ENCODE measurements at regions not wholly inside any gene's neighbourhood (a gene's known extent, or its start where the extent isn't known, plus 50 kb on each side); places are given as distances from the start of the nearest gene placed in this dataset.

DNA sequence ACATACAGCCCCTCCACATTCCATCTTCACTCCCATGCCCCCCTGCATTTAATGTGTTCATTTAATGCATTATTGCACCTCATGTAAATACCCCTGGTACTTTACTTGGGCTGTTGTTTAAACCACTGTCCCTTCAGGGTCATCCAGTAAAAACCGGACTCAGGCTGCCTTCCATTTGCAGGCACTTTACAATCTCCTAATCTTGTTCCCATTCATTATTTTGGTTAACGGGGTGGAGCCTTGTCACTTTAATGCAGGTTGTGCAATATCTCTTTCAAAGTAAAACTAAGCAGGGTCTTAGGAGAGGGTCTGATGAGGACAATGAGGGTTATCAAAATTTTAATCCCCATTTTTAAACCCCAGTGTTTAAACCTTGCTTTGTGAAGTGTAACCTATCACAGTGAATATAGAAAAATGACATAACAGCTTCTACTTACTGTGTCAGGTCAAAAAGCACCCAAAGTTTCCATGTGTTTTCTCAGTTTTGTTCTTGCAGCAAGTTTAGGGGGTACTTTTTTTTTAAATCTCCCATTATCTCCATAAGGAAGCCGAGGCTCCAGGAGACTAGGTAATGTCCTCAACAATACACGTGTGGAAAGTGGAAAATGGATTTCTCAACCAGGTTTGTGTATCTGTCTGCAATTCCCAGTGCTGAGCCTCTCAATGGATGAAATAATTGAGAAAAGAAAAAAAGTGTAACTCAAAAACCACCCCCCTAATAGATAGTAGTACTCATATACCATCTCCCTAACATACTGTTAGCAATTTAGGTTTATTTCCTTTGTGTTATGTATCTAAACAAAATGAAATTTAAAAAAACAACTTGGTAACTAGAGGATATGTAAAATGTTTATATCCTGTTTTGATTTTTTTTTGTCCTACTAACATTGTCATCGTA lies 54.2 kb upstream of the SPRY4 start:
- no peaks in the 10 kb centered on the region for H3K9me3 ChIP-seq (ENCODE audit: insufficient read depth, low read depth, low read length)
- no peaks in the 10 kb centered on the region for H4K20me1 ChIP-seq (ENCODE audit: insufficient read depth, low read length, poor library complexity, severe bottlenecking)
- no peaks in the 10 kb centered on the region for H3K79me2 ChIP-seq (ENCODE audit: insufficient read depth, low read length)
- TF ChIP-seq EZH2phosphoT487 (IDR thresholded peaks at IDR 0.05; ENCODE audit: borderline replicate concordance), result no peak
- no peak for TF ChIP-seq CTCF (conservative IDR thresholded peaks at IDR 0.05; ENCODE audit: low read length)
- H3K36me3 ChIP-seq (ENCODE audit: insufficient read depth, low read length), result no peaks in the 10 kb centered on the region
- H3K4me3 ChIP-seq (ENCODE audit: low read length, poor library complexity, severe bottlenecking), result no peak overlapping the region
- no peak overlapping the region for H2AFZ ChIP-seq (ENCODE audit: low read length)
- no peak overlapping the region for H3K4me2 ChIP-seq (ENCODE audit: low read depth, low read length, poor library complexity, severe bottlenecking)
- H3K4me1 ChIP-seq (ENCODE audit: insufficient read depth, low read length, poor library complexity, severe bottlenecking), result no peaks in the 10 kb centered on the region
- H3F3A ChIP-seq (ENCODE audit: low read depth), result no peaks in the 10 kb centered on the region
- H3K9me2 ChIP-seq (replicated peaks; ENCODE audit: low read depth, low read length), result no peaks in the 10 kb centered on the region
- H3K9ac ChIP-seq (ENCODE audit: low read depth, low read length, poor library complexity, severe bottlenecking), result no peak overlapping the region
- H3K27me3 ChIP-seq (ENCODE audit: insufficient read depth, low read length, poor library complexity, severe bottlenecking), result no peaks in the 10 kb centered on the region

DNA sequence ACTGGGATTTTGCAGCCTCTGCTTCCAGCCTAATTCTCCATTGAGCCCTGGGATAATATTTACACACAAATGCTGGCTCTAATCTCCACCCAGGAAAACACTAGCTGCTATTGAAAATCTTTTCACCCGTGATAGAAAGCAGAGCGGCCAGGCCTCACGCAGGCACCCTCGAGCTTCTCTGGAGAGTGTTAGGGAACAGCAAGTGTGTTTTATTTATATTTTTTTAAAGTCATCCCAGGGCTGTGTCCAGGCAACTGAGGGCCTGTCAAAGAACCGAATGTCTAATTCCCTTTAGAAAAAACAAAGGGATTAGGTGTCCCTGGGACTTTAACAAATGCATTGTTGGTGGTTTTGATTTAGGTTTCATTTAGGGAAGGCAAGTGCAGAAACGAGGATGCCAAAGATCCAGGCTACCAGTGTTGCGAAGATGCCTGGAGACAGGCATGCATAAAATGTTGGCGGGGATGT lies 51.2 kb upstream of the SPRY4 start:
- Histone ChIP-seq H3K27me3 (ENCODE audit: insufficient read depth, low read length, poor library complexity, severe bottlenecking) (no peaks in the 10 kb centered on the region), H3K4me1 (ENCODE audit: insufficient read depth, low read length, poor library complexity, severe bottlenecking) (no peaks in the 10 kb centered on the region), H3K4me3 (ENCODE audit: low read length, poor library complexity, severe bottlenecking) (no peak overlapping the region)

More for the DNA sequence above, 51.2 kb upstream of the SPRY4 start:
- H3K9ac ChIP-seq (ENCODE audit: low read depth, low read length, poor library complexity, severe bottlenecking), result no peak overlapping the region
- no peaks in the 10 kb centered on the region for H4K20me1 ChIP-seq (ENCODE audit: insufficient read depth, low read length, poor library complexity, severe bottlenecking)
- no peak overlapping the region for H3K4me2 ChIP-seq (ENCODE audit: low read depth, low read length, poor library complexity, severe bottlenecking)
- no peaks in the 10 kb centered on the region for H3K9me2 ChIP-seq (replicated peaks; ENCODE audit: low read depth, low read length)
- H3K79me2 ChIP-seq (ENCODE audit: insufficient read depth, low read length), result no peaks in the 10 kb centered on the region
- no peaks in the 10 kb centered on the region for H3K9me3 ChIP-seq (ENCODE audit: insufficient read depth, low read depth, low read length)
- H2AFZ ChIP-seq (ENCODE audit: low read length), result no peak overlapping the region
- no peak for TF ChIP-seq CTCF (conservative IDR thresholded peaks at IDR 0.05; ENCODE audit: low read length)
- no peaks in the 10 kb centered on the region for H3F3A ChIP-seq (ENCODE audit: low read depth)
- H3K36me3 ChIP-seq (ENCODE audit: insufficient read depth, low read length), result no peaks in the 10 kb centered on the region

All from Loucy (cell line).